ENCODE measurements at regions not wholly inside any gene's neighbourhood (a gene's known extent, or its start where the extent isn't known, plus 50 kb on each side); places are given as distances from the start of the nearest gene placed in this dataset.

GRCh38 chr16:65829076-65829475, 537.4 kb upstream of the CDH5 start:
- H3K36me3 ChIP-seq (ENCODE audit: control insufficient read depth, insufficient read depth, low read length), result no peaks in the 10 kb centered on the region
- Mint-ChIP-seq H3K4me1 (peaks cover 5% of the 10 kb centered on the region), H3K27ac (no peak overlapping the region), H3K36me3 (ENCODE audit: low read depth) (no peaks in the 10 kb centered on the region), H3K4me3 (no peak overlapping the region), H3K27me3 (ENCODE audit: insufficient read depth) (no peaks in the 10 kb centered on the region), H3K9me3 (no peaks in the 10 kb centered on the region)
- H3K4me1 ChIP-seq (ENCODE audit: control insufficient read depth, insufficient read depth, low read length), result no peaks in the 10 kb centered on the region
- DNase-seq, result no peak
- WGBS, 2 experiments (ENCODE audit: insufficient coverage in 1 of 2, insufficient read length in 1 of 2), result 89 to 90% methylated on average over 1 to 4 of the region's 4 CpGs
- H3K27me3 ChIP-seq (ENCODE audit: control insufficient read depth, insufficient read depth, low read length, poor library complexity, severe bottlenecking), result no peaks in the 10 kb centered on the region
- H3K27ac ChIP-seq (ENCODE audit: low read depth, low read length), result no peak overlapping the region
- H3K4me3 ChIP-seq (ENCODE audit: low read length), result no peak overlapping the region
- H3K9ac ChIP-seq (ENCODE audit: extremely low read depth, low read length, poor library complexity, severe bottlenecking), result no peak overlapping the region
- TF ChIP-seq CTCF (conservative IDR thresholded peaks at IDR 0.05), result no peak
- no peaks in the 10 kb centered on the region for H3K9me3 ChIP-seq (ENCODE audit: control insufficient read depth, low read length)

GRCh38 chr16:65828296-65828695, 538.2 kb upstream of the CDH5 start:
- no peaks in the 10 kb centered on the region for H3K36me3 ChIP-seq (ENCODE audit: control insufficient read depth, insufficient read depth, low read length)
- no peak for DNase-seq
- no peak overlapping the region for H3K4me3 ChIP-seq (ENCODE audit: low read length)
- peaks cover 5% of the 10 kb centered on the region for H3K4me1 Mint-ChIP-seq
- 81 to 86% methylated on average over 2 of the region's 2 CpGs for WGBS, 2 experiments (ENCODE audit: insufficient coverage in 1 of 2, insufficient read length in 1 of 2)
- H3K27ac Mint-ChIP-seq, result no peak overlapping the region
- H3K27me3 Mint-ChIP-seq (ENCODE audit: insufficient read depth), result no peaks in the 10 kb centered on the region
- H3K4me1 ChIP-seq (ENCODE audit: control insufficient read depth, insufficient read depth, low read length), result no peaks in the 10 kb centered on the region
- H3K9ac ChIP-seq (ENCODE audit: extremely low read depth, low read length, poor library complexity, severe bottlenecking), result no peak overlapping the region
- no peak overlapping the region for H3K27ac ChIP-seq (ENCODE audit: low read depth, low read length)
- no peaks in the 10 kb centered on the region for H3K36me3 Mint-ChIP-seq (ENCODE audit: low read depth)
- no peak for TF ChIP-seq CTCF (conservative IDR thresholded peaks at IDR 0.05)
- no peaks in the 10 kb centered on the region for H3K9me3 Mint-ChIP-seq
- H3K27me3 ChIP-seq (ENCODE audit: control insufficient read depth, insufficient read depth, low read length, poor library complexity, severe bottlenecking), result no peaks in the 10 kb centered on the region
- H3K4me3 Mint-ChIP-seq, result no peak overlapping the region
- no peaks in the 10 kb centered on the region for H3K9me3 ChIP-seq (ENCODE audit: control insufficient read depth, low read length)

GRCh38 chr16:65827231-65827630, 539.3 kb upstream of the CDH5 start:
- no peaks in the 10 kb centered on the region for H3K36me3 Mint-ChIP-seq (ENCODE audit: low read depth)
- Histone ChIP-seq H3K27me3 (ENCODE audit: control insufficient read depth, insufficient read depth, low read length, poor library complexity, severe bottlenecking) (no peaks in the 10 kb centered on the region), H3K27ac (ENCODE audit: low read depth, low read length) (no peak overlapping the region), H3K9ac (ENCODE audit: extremely low read depth, low read length, poor library complexity, severe bottlenecking) (no peak overlapping the region), H3K4me3 (ENCODE audit: low read length) (no peak overlapping the region), H3K9me3 (ENCODE audit: control insufficient read depth, low read length) (no peaks in the 10 kb centered on the region), H3K4me1 (ENCODE audit: control insufficient read depth, insufficient read depth, low read length) (no peaks in the 10 kb centered on the region), H3K36me3 (ENCODE audit: control insufficient read depth, insufficient read depth, low read length) (no peaks in the 10 kb centered on the region)
- TF ChIP-seq CTCF (conservative IDR thresholded peaks at IDR 0.05), result no peak
- H3K4me1 Mint-ChIP-seq, result no peaks in the 10 kb centered on the region
- no peaks in the 10 kb centered on the region for H3K9me3 Mint-ChIP-seq
- WGBS, 2 experiments (ENCODE audit: insufficient coverage in 1 of 2, insufficient read length in 1 of 2), result 93 to 100% methylated on average over 2 of the region's 2 CpGs
- H3K27ac Mint-ChIP-seq, result no peak overlapping the region
- H3K27me3 Mint-ChIP-seq (ENCODE audit: insufficient read depth), result no peaks in the 10 kb centered on the region
- H3K4me3 Mint-ChIP-seq, result no peak overlapping the region
- DNase-seq, result no peak

All from endodermal cell (in vitro differentiated cells).